A549 (cell line): ENCODE measurements at regions not wholly inside any gene's neighbourhood (a gene's known extent, or its start where the extent isn't known, plus 50 kb on each side); places are given as distances from the start of the nearest gene placed in this dataset.

ENCODE experiments used
- ATAC-seq, 2 experiments: fragments of 200-7000 bp in 1 of 2; fragments of >200 bp in 1 of 2; cut with Nextera tagmentation in 1 of 2; cut with Tn5 transposase in 1 of 2; 3 replicates each; pipeline versions ENCODE4 v1.8.0 to v1.9.1; 2018 to 2020; ENCODE audit warnings: mild to moderate bottlenecking in 1 of 2, moderate library complexity in 1 of 2
- CTCF ChIA-PET: fragments of 300-600 bp; sonication (Branson Sonifier 250); formaldehyde crosslinking; extraction: SDS; loops from one replicate; lab custom pipeline; 2021; ENCODE audit warnings: antibody characterized with exemption, inconsistent platforms; lab: Yijun Ruan, JAX
- POLR2A ChIA-PET: fragments of 350-600 bp; formaldehyde crosslinking; extraction: SDS; loops from one replicate; lab custom pipeline; 2021; ENCODE audit warnings: antibody characterized with exemption, inconsistent platforms; lab: Yijun Ruan, JAX
- DNase-seq, 2 experiments: peaks; one replicate each; pipeline versions ENCODE4 v3.0.0 to v3.0.0-alpha.2; 2011 to 2016; ENCODE audit warnings: low read depth in 1 of 2, low spot score in 1 of 2
- FAIRE-seq: peaks from 2 replicates; lab custom pipeline; 2011; peaks lifted over from hg19 to GRCh38; lab: Jason Lieb, UNC
- H3K27ac ChIP-seq, 2 experiments: fragments of >200 bp; sonication (Bioruptor Twin); formaldehyde crosslinking; 3 replicates each; pipeline ENCODE4 v1.5.1; 2016 to 2017
- H3K4me1 ChIP-seq: fragments of >200 bp; sonication (Bioruptor Twin); formaldehyde crosslinking; 3 replicates; pipeline ENCODE4 v1.6.1; 2016
- H3K4me2 ChIP-seq: fragments of >200 bp; sonication (Bioruptor Twin); formaldehyde crosslinking; 3 replicates; pipeline ENCODE4 v1.6.1; 2016
- H3K4me3 ChIP-seq: fragments of >200 bp; sonication (Bioruptor Twin); formaldehyde crosslinking; 3 replicates; pipeline ENCODE4 v1.5.1; 2016
- H3K9me3 ChIP-seq: fragments of >200 bp; sonication (Bioruptor Twin); formaldehyde crosslinking; 3 replicates; pipeline ENCODE4 v1.6.1; 2016
- BHLHE40 ChIP-seq: IDR thresholded peaks from 2 replicates; pipeline ENCODE4 v1.6.1; 2012; ENCODE audit warnings: low read depth, low read length, inconsistent platforms
- CEBPB ChIP-seq, 2 experiments: fragments of >200 bp in 1 of 2; sonication (Bioruptor Twin) in 1 of 2; formaldehyde crosslinking in 1 of 2; IDR thresholded peaks; 2 replicates each; pipeline ENCODE4 v1.6.1; 2012 to 2016
- CHD4 ChIP-seq: fragments of 200-600 bp; sonication (generic); IDR thresholded peaks from 2 replicates; pipeline ENCODE4 v1.6.1; 2016; ENCODE audit warnings: antibody characterized with exemption, mild to moderate bottlenecking, borderline replicate concordance
- EHF ChIP-seq: fragments of 250-450 bp; sonication (Bioruptor Pico); IDR thresholded peaks from 2 replicates; pipeline ENCODE4 v1.5.0; 2020; ENCODE audit warnings: mild to moderate bottlenecking
- EP300 ChIP-seq, 2 experiments: fragments of >200 bp; sonication (Bioruptor Twin); formaldehyde crosslinking; IDR thresholded peaks; 2 replicates in 1 of 2; 3 replicates in 1 of 2; pipeline ENCODE4 v1.6.1; 2016 to 2017
- ESRRA ChIP-seq: fragments of 150-350 bp; IDR thresholded peaks from 2 replicates; pipeline ENCODE4 v1.6.1; 2014; ENCODE audit warnings: mild to moderate bottlenecking, low read length, borderline replicate concordance
- FOSB ChIP-seq: fragments of 250-450 bp; sonication (Bioruptor Pico); IDR thresholded peaks from 2 replicates; pipeline ENCODE4 v1.5.0; 2020; ENCODE audit warnings: mild to moderate bottlenecking, moderate library complexity
- FOSL2 ChIP-seq, 2 experiments: fragments of 450-650 bp in 1 of 2; fragments of >200 bp in 1 of 2; sonication (Bioruptor Twin) in 1 of 2; formaldehyde crosslinking; IDR thresholded peaks; 2 replicates each; pipeline versions ENCODE4 v1.5.0 to v1.6.1; 2016 to 2020; ENCODE audit warnings: mild to moderate bottlenecking in 1 of 2, moderate library complexity in 1 of 2
- HEYL ChIP-seq: fragments of 250-450 bp; sonication (Bioruptor Pico); IDR thresholded peaks from 2 replicates; pipeline ENCODE4 v1.8.0; 2021; ENCODE audit warnings: mild to moderate bottlenecking, moderate library complexity
- HOXA7 ChIP-seq: fragments of 250-450 bp; sonication (Bioruptor Pico); IDR thresholded peaks from 2 replicates; pipeline ENCODE4 v1.5.0; 2020; ENCODE audit warnings: mild to moderate bottlenecking, moderate library complexity
- JUN ChIP-seq, 2 experiments: fragments of >200 bp; sonication (Bioruptor Twin); formaldehyde crosslinking; IDR thresholded peaks; 2 replicates in 1 of 2; 3 replicates in 1 of 2; pipeline ENCODE4 v1.6.1; 2016 to 2017
- KDM1A ChIP-seq: fragments of 200-600 bp; sonication (generic); IDR thresholded peaks from 2 replicates; pipeline ENCODE4 v1.6.1; 2016; ENCODE audit warnings: low read depth, mild to moderate bottlenecking
- KDM5A ChIP-seq: fragments of 200-600 bp; sonication (generic); IDR thresholded peaks from 2 replicates; pipeline ENCODE4 v1.6.1; 2016; ENCODE audit warnings: antibody characterized with exemption, mild to moderate bottlenecking
- MYC ChIP-seq: IDR thresholded peaks from 2 replicates; pipeline ENCODE4 v1.6.1; 2012; ENCODE audit warnings: mild to moderate bottlenecking, inconsistent platforms, low read length, improper control_type of control experiment, borderline replicate concordance
- NFE2L2 ChIP-seq: fragments of 150-350 bp; conservative IDR thresholded peaks from 2 replicates; pipeline ENCODE4 v1.6.1; 2014; ENCODE audit warnings: low read length
- NR3C1 ChIP-seq: fragments of >200 bp; sonication (Bioruptor Twin); formaldehyde crosslinking; IDR thresholded peaks from 3 replicates; pipeline ENCODE4 v1.6.1; 2017
- PHF8 ChIP-seq: fragments of 200-600 bp; sonication (generic); IDR thresholded peaks from 2 replicates; pipeline ENCODE4 v1.6.1; 2016; ENCODE audit warnings: low read depth, mild to moderate bottlenecking, antibody characterized with exemption, moderate library complexity, borderline replicate concordance
- POLR2A ChIP-seq: IDR thresholded peaks from 2 replicates; pipeline ENCODE4 v1.6.1; 2012; ENCODE audit warnings: mild to moderate bottlenecking, low read length
- POLR2AphosphoS2 ChIP-seq: conservative IDR thresholded peaks from 2 replicates; pipeline ENCODE4 v1.6.1; 2012; ENCODE audit warnings: low read length, improper control_type of control experiment, inconsistent platforms
- RAD21 ChIP-seq, 2 experiments: fragments of >200 bp in 1 of 2; sonication (Bioruptor Twin) in 1 of 2; formaldehyde crosslinking in 1 of 2; IDR thresholded peaks in 1 of 2; conservative IDR thresholded peaks in 1 of 2; 2 replicates in 1 of 2; 3 replicates in 1 of 2; pipeline ENCODE4 v1.6.1; 2012 to 2018; ENCODE audit warnings: inconsistent platforms in 1 of 2
- RARB ChIP-seq: fragments of 250-450 bp; sonication (Bioruptor Pico); IDR thresholded peaks from 2 replicates; pipeline ENCODE4 v1.8.0; 2021; ENCODE audit warnings: mild to moderate bottlenecking, moderate library complexity
- SMC3 ChIP-seq: fragments of >200 bp; sonication (Bioruptor Twin); formaldehyde crosslinking; IDR thresholded peaks from 3 replicates; pipeline ENCODE4 v1.6.1; 2018; ENCODE audit warnings: inconsistent platforms
- TFCP2L1 ChIP-seq: fragments of 250-450 bp; sonication (Bioruptor Pico); IDR thresholded peaks from 2 replicates; pipeline ENCODE4 v1.5.0; 2021; ENCODE audit warnings: mild to moderate bottlenecking
- ZSCAN20 ChIP-seq: fragments of 250-450 bp; sonication (Bioruptor Pico); IDR thresholded peaks from 2 replicates; pipeline ENCODE4 v1.8.0; 2022; ENCODE audit warnings: mild to moderate bottlenecking, moderate library complexity
- WGBS: methylation state at CpG from one replicate; pipeline ENCODE4 v1.1.6; 2017; ENCODE audit errors: missing lambda C conversion rate; 5-methylcytosine and 5-hydroxymethylcytosine counted together
- TF ChIP-seq, protein P1 (sequence below): fragments of >200 bp; sonication (Bioruptor Twin); formaldehyde crosslinking; IDR thresholded peaks from 2 replicates; pipeline ENCODE4 v1.6.1; 2016
- TF ChIP-seq, protein P2 (sequence below): fragments of >200 bp; sonication (Bioruptor Twin); formaldehyde crosslinking; IDR thresholded peaks from 3 replicates; pipeline ENCODE4 v1.5.1; 2016
- TF ChIP-seq, protein P3 (sequence below): fragments of 450-650 bp; IDR thresholded peaks from 2 replicates; pipeline ENCODE4 v1.6.1; 2014; ENCODE audit warnings: antibody characterized with exemption
- TF ChIP-seq, protein P4 (sequence below): fragments of 250-450 bp; sonication (Bioruptor Pico); IDR thresholded peaks from 2 replicates; pipeline ENCODE4 v1.5.0; 2021; ENCODE audit warnings: mild to moderate bottlenecking, moderate library complexity, borderline replicate concordance

DNA sequence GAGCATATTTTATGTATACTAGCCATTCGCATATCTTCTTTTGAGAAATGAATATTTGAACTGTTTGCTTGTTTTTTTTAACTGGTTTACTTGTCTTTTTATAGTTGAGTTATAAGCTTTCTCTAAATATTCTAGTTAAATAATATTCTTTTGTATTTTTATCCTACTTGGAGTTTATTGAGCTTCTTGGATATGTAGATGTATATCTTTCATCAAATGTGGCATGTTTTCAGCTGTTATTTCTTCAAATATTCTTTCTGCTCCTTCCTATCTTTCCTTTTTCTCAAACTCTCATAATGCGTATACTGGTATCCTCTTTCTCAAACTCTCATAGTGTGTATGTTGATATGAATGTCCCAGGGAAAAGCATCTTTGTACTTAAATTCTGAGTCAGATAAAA is 100.3 kb upstream of the NCKAP5 start (continued):
- TF ChIP-seq POLR2AphosphoS2 (no peak), SMC3 (no peak), ESRRA (no peak)

DNA sequence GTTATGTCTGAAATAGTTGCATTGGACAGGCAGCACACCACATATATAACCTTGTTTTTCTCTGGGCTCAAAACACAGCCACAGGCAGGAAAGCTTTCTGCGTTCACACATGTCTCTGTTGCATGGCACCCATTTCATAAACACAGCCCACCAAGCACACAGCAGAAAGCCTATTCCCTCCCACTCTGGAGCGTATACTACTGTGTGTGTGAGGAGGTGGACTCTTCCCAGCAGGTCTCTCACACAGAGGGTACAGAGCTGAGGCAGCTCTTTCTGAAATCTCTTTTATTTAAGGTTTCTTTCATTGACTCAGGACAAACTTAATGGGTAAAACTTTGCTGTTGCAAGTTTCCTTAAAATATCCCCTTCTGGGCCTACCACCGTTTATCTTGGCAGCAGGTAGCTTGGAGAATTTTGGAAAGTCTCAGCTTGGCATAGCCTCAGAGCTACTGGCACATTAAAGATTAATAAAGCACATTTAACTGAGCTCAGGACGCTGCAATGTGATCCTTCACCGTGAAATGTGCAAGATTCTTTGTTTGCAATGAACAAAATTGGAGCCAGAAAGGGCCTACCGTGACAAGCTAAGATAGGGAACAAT is 105.1 kb upstream of the NCKAP5 start:
- DNase-seq = no peak
- Histone ChIP-seq H3K27ac (peak overlapping the region; percentile 58 to 62; a peak in 5 of 6 replicates), H3K4me1 (peaks cover 31% of the 10 kb centered on the region), H3K9me3 (peaks cover 13% of the 10 kb centered on the region), H3K4me2 (peak overlapping the region; percentile 88)
- POLR2A ChIA-PET = no interaction called here
- WGBS = 46% methylated on average over 6 of the region's 6 CpGs
- no peak for TF ChIP-seq ESRRA
- no peak for TF ChIP-seq RARB (CRISPR knock-in tag)
- no peak for TF ChIP-seq FOSB (CRISPR knock-in tag)
- TF ChIP-seq MYC = no peak
- no peak for TF ChIP-seq FOSL2 (IDR thresholded peaks at IDR 0.05)
- no peak for TF ChIP-seq FOSL2 (CRISPR knock-in tag; IDR thresholded peaks at IDR 0.05)
- no peak for TF ChIP-seq BHLHE40
- TF ChIP-seq TFCP2L1 (CRISPR knock-in tag) = no peak
- no peak for TF ChIP-seq POLR2A
- TF ChIP-seq, protein P1, sequence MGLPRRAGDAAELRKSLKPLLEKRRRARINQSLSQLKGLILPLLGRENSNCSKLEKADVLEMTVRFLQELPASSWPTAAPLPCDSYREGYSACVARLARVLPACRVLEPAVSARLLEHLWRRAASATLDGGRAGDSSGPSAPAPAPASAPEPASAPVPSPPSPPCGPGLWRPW = no peak
- TF ChIP-seq EP300 (IDR thresholded peaks at IDR 0.05) = no peak
- TF ChIP-seq, protein P2, sequence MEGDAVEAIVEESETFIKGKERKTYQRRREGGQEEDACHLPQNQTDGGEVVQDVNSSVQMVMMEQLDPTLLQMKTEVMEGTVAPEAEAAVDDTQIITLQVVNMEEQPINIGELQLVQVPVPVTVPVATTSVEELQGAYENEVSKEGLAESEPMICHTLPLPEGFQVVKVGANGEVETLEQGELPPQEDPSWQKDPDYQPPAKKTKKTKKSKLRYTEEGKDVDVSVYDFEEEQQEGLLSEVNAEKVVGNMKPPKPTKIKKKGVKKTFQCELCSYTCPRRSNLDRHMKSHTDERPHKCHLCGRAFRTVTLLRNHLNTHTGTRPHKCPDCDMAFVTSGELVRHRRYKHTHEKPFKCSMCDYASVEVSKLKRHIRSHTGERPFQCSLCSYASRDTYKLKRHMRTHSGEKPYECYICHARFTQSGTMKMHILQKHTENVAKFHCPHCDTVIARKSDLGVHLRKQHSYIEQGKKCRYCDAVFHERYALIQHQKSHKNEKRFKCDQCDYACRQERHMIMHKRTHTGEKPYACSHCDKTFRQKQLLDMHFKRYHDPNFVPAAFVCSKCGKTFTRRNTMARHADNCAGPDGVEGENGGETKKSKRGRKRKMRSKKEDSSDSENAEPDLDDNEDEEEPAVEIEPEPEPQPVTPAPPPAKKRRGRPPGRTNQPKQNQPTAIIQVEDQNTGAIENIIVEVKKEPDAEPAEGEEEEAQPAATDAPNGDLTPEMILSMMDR = no peak
- TF ChIP-seq HOXA7 = no peak
- TF ChIP-seq CEBPB (IDR thresholded peaks at IDR 0.05) = no peak
- TF ChIP-seq EHF (CRISPR knock-in tag) = no peak
- no peak for TF ChIP-seq PHF8
- TF ChIP-seq, all 56 proteins: peak for 0
- CTCF ChIA-PET = no interaction called here
- FAIRE-seq (no peak), ATAC-seq (peak in 1 of 2 experiments; percentile 27; a peak in 1 of 6 replicates)
- no peak overlapping the region for H3K4me3 ChIP-seq

DNA sequence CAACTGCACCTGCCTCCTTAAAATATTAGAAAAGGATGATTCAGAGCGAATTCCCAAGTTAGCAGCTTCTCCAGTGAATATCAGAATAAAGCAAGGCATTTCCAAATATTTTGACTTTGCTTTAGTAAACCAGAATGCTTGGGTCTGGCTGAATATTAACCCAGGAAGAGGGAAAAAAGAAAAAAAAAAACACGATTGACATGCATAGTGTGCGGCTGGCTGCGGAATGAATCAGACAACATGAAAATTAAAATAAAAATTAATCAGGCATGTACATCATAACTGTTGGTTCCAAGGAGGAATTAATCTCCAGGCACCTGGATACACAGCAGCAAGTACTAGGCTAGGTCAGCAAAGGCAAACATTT is 105.8 kb upstream of the NCKAP5 start:
- POLR2A ChIA-PET = no interaction called here
- Histone ChIP-seq H3K9me3 (peaks cover 8% of the 10 kb centered on the region; the same call in 2 of the 3 replicates), H3K27ac (peak overlapping the region; percentile 58 to 62), H3K4me3 (peak overlapping the region; percentile 39), H3K4me2 (peak overlapping the region; percentile 88), H3K4me1 (peaks cover 31% of the 10 kb centered on the region)
- CTCF ChIA-PET = no interaction called here
- ATAC-seq (peak; percentile 50 to 59; a peak in 3 of 6 replicates), DNase-seq (no peak), FAIRE-seq (no peak)
- TF ChIP-seq ZSCAN20 (CRISPR knock-in tag) (no peak), KDM5A (no peak), CHD4 (no peak), NR3C1 (no peak), HEYL (no peak), RAD21 (conservative IDR thresholded peaks at IDR 0.05 in 1 of 2, IDR thresholded peaks at IDR 0.05 in 1 of 2) (no peak), FOSB (CRISPR knock-in tag) (no peak), NFE2L2 (no peak), KDM1A (no peak), JUN (IDR thresholded peaks at IDR 0.05) (no peak)
- TF ChIP-seq, protein P3, sequence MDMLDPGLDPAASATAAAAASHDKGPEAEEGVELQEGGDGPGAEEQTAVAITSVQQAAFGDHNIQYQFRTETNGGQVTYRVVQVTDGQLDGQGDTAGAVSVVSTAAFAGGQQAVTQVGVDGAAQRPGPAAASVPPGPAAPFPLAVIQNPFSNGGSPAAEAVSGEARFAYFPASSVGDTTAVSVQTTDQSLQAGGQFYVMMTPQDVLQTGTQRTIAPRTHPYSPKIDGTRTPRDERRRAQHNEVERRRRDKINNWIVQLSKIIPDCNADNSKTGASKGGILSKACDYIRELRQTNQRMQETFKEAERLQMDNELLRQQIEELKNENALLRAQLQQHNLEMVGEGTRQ = no peak
- TF ChIP-seq, protein P4, sequence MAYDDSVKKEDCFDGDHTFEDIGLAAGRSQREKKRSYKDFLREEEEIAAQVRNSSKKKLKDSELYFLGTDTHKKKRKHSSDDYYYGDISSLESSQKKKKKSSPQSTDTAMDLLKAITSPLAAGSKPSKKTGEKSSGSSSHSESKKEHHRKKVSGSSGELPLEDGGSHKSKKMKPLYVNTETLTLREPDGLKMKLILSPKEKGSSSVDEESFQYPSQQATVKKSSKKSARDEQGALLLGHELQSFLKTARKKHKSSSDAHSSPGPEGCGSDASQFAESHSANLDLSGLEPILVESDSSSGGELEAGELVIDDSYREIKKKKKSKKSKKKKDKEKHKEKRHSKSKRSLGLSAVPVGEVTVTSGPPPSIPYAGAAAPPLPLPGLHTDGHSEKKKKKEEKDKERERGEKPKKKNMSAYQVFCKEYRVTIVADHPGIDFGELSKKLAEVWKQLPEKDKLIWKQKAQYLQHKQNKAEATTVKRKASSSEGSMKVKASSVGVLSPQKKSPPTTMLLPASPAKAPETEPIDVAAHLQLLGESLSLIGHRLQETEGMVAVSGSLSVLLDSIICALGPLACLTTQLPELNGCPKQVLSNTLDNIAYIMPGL = no peak
- WGBS = 15% methylated on average over 4 of the region's 4 CpGs
